ENCODE measurements at regions not wholly inside any gene's neighbourhood (a gene's known extent, or its start where the extent isn't known, plus 50 kb on each side); places are given as distances from the start of the nearest gene placed in this dataset.

DNA sequence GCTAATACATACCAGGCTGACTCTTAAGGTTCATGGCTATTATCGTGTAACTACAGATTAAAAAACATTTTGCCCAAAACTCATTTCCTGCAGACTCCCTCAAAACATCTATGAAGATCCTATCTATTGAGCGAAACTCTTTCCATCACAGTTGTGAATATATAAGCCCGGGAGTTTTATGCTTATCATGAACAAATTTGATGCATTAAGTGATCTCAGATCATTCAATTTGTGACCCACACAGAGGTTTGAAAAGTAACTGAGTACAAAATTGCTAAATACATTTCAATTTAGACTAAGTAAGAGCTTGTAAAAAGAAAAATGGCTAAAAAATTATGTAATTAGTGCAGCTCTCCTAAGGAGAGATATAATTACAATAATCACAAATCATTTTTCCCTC is 1228.8 kb upstream of the TENM4 start:
- DNase-seq (ENCODE audit: low read depth, low spot score) (no peak), FAIRE-seq (no peak)
- Histone ChIP-seq H2AFZ (ENCODE audit: low read depth, low read length) (no peak overlapping the region), H3K4me3 (replicated peaks in 1 of 3; ENCODE audit: insufficient read depth in 1 of 3, low read depth in 1 of 3, low read length in 3 of 3) (no peak overlapping the region), H3K4me1 (ENCODE audit: control insufficient read depth, extremely low read depth, insufficient read depth, low read length) (no peaks in the 10 kb centered on the region), H3K36me3 (ENCODE audit: control insufficient read depth in 2 of 2, extremely low read depth in 1 of 2, insufficient read depth in 2 of 2, low read length in 2 of 2) (no peaks in the 10 kb centered on the region), H3K79me2 (ENCODE audit: control insufficient read depth, insufficient read depth, low read length) (no peaks in the 10 kb centered on the region), H3K9ac (replicated peaks; ENCODE audit: extremely low read depth, insufficient read depth, low read length) (no peak overlapping the region), H4K20me1 (replicated peaks; ENCODE audit: control insufficient read depth, extremely low read depth, insufficient read depth, low read length) (no peaks in the 10 kb centered on the region), H3K4me2 (ENCODE audit: insufficient read depth, low read length) (no peak overlapping the region), H3K9me3 (replicated peaks; ENCODE audit: control insufficient read depth, insufficient read depth, low read length) (no peaks in the 10 kb centered on the region), H3K9me1 (replicated peaks; ENCODE audit: control insufficient read depth, extremely low read depth, insufficient read depth, low read length) (no peaks in the 10 kb centered on the region), H3K27ac (ENCODE audit: insufficient read depth, low read depth, low read length) (no peak overlapping the region), H3K27me3 (ENCODE audit: control insufficient read depth in 2 of 2, insufficient read depth in 2 of 2, low read length in 2 of 2) (no peaks in the 10 kb centered on the region)
- ChIA-PET CTCF (no interaction called here), POLR2A (no interaction called here)
- intact Hi-C loops (cut with micrococcal nuclease) (no loop called here), dilution Hi-C loops (cut with MboI; ENCODE audit: extremely low pct_ligation_motif_present, low sequenced_read_pairs) (no loop called here)
- BruUV-seq (replicated peaks), result no TSS peak
- no peak for TF ChIP-seq MYC (IDR thresholded peaks at IDR 0.05; ENCODE audit: low read depth, low read length)
- TF ChIP-seq JUN (IDR thresholded peaks at IDR 0.05; ENCODE audit: borderline replicate concordance, insufficient read depth, insufficient read length, low read depth), result no peak
- TF ChIP-seq FOS (IDR thresholded peaks at IDR 0.05; ENCODE audit: borderline replicate concordance, insufficient read depth, low read length), result no peak
- no peak for TF ChIP-seq POLR2A (IDR thresholded peaks at IDR 0.05; ENCODE audit: low read depth, low read length)
- TF ChIP-seq, protein P1, sequence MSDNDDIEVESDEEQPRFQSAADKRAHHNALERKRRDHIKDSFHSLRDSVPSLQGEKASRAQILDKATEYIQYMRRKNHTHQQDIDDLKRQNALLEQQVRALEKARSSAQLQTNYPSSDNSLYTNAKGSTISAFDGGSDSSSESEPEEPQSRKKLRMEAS (IDR thresholded peaks at IDR 0.05; ENCODE audit: insufficient read depth, insufficient read length), result no peak
- TF ChIP-seq EZH2 (IDR thresholded peaks at IDR 0.05; ENCODE audit: borderline replicate concordance, low read depth, low read length, severe bottlenecking), result no peak
- TF ChIP-seq, protein P2, sequence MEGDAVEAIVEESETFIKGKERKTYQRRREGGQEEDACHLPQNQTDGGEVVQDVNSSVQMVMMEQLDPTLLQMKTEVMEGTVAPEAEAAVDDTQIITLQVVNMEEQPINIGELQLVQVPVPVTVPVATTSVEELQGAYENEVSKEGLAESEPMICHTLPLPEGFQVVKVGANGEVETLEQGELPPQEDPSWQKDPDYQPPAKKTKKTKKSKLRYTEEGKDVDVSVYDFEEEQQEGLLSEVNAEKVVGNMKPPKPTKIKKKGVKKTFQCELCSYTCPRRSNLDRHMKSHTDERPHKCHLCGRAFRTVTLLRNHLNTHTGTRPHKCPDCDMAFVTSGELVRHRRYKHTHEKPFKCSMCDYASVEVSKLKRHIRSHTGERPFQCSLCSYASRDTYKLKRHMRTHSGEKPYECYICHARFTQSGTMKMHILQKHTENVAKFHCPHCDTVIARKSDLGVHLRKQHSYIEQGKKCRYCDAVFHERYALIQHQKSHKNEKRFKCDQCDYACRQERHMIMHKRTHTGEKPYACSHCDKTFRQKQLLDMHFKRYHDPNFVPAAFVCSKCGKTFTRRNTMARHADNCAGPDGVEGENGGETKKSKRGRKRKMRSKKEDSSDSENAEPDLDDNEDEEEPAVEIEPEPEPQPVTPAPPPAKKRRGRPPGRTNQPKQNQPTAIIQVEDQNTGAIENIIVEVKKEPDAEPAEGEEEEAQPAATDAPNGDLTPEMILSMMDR (IDR thresholded peaks at IDR 0.05; ENCODE audit: extremely low read depth in 1 of 2, insufficient read depth in 1 of 2, low read depth in 1 of 2, low read length in 2 of 2), result no peak
- no peak for TF ChIP-seq GATA2 (IDR thresholded peaks at IDR 0.05; ENCODE audit: insufficient read depth, insufficient read length, low read depth, low read length)
- no peak for TF ChIP-seq POLR2AphosphoS5 (IDR thresholded peaks at IDR 0.05; ENCODE audit: insufficient read depth, low read depth, low read length)
